ENCODE measurements at regions not wholly inside any gene's neighbourhood (a gene's known extent, or its start where the extent isn't known, plus 50 kb on each side); places are given as distances from the start of the nearest gene placed in this dataset.
"Not testable (repeated sequence)": the region's sequence is repeated elsewhere in the genome, so short reads cannot be mapped to it uniquely, and the experiment has no call there.

- DNase-seq (ENCODE audit: low read depth, low spot score), result no peak
These were observed 730.1 kb upstream of the NR2F2 start for GRCh38 chr15:95600367-95600766.

DNA sequence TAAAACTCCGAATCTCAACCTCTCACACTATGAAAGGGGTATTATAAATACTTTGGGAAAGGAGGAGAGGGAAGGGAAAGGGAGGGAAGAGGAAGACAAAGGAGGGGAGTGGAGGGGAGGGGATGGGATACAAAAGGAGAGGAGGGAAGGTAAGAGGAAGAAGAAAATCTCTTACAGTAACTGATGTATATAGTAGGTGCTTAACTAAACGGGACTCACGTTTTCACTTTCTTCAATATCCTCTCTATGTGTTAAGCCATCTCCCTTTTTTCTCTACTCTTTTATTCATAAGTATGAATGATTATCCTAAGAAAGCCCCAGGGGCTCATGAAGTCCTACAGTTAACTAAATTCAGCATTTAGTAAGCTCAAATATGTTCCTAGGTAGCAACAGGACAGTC, 729.6 kb upstream of the NR2F2 start:
- no peak for DNase-seq (ENCODE audit: low read depth, low spot score)

GRCh38 chr15:95601525-95601924, 729.0 kb upstream of the NR2F2 start:
- DNase-seq (ENCODE audit: low read depth, low spot score), result no peak

GRCh38 chr15:95603802-95604201, 726.7 kb upstream of the NR2F2 start:
- DNase-seq (ENCODE audit: low read depth, low spot score), result no peak

DNA sequence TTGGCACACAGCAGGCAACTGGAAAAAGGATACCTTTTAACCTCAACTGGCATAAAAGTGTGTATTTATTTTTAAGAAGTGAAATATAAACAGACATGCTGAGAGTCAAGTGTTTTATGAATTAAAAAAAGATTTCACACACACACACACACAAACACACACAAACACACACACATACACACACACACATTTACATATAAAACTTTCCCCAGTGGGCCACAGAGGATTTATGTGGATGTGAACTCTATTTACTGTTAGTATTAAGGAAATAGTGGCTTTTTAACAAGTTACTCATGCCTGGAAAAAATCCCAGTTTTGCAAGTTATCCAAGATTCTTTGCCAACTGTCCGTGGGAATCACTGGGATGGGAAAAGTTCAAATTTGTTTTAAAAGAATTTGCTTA, 725.9 kb upstream of the NR2F2 start:
- DNase-seq (ENCODE audit: low read depth, low spot score), result peak; percentile 22

DNA sequence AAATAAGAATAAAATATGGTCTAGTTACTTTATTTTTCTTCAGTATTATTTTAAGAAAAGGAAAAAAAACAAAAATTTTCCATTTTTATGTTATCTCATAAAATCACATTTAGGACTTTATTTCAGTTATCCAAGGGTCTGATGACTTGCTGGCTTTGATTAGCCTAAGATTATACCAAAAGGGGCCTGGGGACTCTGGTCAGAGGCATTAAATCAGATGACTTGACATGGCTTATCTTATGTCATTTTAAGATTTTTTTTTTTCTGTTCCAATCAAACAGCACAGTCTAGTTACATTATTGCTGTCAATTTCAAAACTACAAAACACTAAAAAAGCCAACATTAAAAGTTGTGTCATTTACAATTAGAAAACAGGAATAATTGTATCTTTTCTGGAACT, 725.4 kb upstream of the NR2F2 start:
- DNase-seq (ENCODE audit: low read depth, low spot score), result no peak

DNA sequence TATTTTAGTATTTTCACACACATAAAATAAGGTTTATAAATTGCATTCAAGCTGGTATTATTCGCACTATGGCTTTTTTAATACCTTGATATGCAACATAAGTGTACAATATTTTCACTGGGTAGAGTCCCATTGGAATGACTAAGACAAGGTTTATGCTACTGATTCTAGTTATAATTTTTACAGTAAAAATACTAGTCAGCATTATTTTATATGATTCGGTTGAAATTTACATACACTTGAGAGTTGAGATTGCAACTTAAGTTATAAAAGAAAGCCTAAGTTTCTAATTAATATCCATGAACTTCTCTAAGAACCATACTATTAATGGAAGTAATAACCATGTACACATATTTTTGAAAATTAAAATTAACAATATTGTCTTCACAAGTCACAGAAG, 723.9 kb upstream of the NR2F2 start:
- DNase-seq (ENCODE audit: low read depth, low spot score), result no peak

DNA sequence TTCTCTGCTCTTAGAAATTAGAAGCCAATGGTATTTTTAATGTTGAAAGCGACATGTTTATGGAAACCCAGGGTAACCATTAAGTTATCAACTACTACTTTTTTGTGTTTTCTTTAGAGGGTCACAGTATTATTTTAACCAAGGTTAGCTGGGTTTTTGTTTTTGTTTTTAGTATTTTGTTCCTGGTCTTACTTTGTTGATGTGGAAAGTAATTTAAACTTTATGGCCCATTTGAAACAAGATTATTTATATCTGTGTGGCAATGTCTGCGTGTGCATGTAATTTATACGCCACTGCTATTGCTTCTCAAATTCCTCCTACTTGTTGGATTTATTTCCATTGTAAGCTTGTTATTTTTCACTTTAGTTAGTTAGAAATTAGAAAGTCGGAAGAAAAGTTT, 722.1 kb upstream of the NR2F2 start:
- DNase-seq (ENCODE audit: low read depth, low spot score), result no peak

- DNase-seq (ENCODE audit: low read depth, low spot score), result no peak
These were observed 721.4 kb upstream of the NR2F2 start for GRCh38 chr15:95609096-95609495.

GRCh38 chr15:95610945-95611344, 719.6 kb upstream of the NR2F2 start:
- DNase-seq (ENCODE audit: low read depth, low spot score), result no peak

GRCh38 chr15:95615436-95615835, 715.1 kb upstream of the NR2F2 start:
- no peak for DNase-seq (ENCODE audit: low read depth, low spot score)

DNA sequence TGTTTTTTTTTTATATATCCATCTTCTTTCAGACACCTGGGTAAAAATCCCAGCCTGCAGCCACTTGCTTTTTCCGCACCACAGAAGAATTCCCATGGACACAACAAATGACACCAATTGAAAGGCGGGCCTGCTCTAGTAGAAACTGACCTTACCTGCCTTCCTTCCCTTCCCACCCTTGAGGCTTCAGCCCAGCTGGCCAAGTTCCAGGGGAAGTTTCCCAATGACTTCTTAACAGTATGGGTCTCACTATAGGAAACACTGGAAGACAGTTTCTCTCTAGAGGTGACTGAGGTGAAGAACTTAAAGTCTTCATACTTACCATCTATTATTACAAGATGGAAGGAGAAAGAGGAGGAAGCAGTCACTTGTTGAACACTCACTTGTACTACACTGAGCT, 714.2 kb upstream of the NR2F2 start:
- no peak for DNase-seq (ENCODE audit: low read depth, low spot score)

DNA sequence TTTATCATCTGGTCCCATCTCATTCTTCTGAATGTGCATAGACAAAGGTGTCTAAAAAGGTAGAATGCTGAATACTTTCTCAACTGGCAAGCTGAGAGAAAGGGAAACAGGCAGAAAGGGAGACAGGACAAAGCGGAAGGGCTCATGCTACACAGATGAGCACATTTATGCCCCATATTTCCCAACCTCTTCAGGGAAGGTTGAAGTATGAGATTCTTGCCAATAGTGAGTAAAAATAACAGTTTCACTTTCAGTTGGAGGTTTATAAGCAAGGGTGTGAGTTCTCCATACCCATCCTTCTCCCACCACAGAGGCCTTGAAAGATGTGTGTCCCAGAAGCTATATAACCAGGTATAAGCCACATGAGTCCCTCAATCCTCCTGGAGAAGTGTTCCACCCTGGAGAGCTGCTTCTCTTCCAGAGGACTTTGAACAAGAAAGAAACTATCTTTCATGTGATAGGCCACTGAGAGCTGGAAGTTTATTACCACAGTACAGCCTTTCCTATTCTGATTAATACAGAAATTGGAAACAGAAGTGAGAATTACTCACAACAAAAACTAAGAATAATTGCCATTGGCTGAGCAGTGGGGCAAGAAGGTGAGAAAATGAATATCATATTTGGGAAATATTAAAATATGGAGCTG, 709.4 kb upstream of the NR2F2 start:
- DNase-seq (ENCODE audit: low read depth, low spot score), result no peak

DNA sequence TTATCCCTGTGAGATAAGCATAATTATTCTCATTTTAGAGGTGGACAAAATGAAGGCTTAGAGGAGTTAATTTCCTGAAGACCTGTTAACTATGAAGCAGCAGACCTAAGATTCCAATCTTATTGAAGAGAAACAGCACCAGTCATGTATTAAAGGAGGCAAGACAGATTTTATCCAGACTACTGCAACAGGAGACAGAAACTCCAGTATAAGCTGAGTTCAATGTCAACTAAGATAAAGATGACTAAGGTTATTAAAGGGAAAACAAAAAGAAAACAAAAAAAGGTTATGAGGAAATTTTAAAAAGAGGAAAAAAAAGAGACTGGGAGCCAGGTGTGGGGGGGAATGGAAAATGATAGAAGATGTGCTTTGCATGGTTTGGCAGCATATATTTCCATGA, 707.7 kb upstream of the NR2F2 start:
- DNase-seq (ENCODE audit: low read depth, low spot score), result no peak

DNA sequence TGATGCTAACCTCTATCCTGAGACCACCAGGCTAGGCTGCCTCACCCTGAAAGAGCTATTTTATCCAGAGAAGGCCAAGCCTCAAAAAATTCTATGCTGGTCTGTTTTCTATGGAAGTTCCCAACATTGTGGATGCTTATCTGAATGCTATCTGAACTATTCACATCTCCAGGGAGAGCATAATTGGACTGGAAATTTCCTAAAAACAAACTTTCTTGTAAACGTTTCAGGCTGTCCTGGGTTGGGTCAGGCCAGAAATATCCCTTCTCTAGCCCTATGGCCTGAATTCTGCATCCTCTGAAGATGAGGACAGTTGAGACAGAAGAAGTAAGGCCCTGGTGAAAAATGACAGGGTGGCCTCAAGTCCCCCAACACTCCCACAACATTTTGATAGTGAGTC, 706.4 kb upstream of the NR2F2 start:
- DNase-seq (ENCODE audit: low read depth, low spot score), result no peak

GRCh38 chr15:95624616-95625361, 705.7 kb upstream of the NR2F2 start:
- no peak for DNase-seq (ENCODE audit: low read depth, low spot score)

GRCh38 chr15:95626501-95627361, 703.8 kb upstream of the NR2F2 start:
- no peak for DNase-seq (ENCODE audit: low read depth, low spot score)

DNA sequence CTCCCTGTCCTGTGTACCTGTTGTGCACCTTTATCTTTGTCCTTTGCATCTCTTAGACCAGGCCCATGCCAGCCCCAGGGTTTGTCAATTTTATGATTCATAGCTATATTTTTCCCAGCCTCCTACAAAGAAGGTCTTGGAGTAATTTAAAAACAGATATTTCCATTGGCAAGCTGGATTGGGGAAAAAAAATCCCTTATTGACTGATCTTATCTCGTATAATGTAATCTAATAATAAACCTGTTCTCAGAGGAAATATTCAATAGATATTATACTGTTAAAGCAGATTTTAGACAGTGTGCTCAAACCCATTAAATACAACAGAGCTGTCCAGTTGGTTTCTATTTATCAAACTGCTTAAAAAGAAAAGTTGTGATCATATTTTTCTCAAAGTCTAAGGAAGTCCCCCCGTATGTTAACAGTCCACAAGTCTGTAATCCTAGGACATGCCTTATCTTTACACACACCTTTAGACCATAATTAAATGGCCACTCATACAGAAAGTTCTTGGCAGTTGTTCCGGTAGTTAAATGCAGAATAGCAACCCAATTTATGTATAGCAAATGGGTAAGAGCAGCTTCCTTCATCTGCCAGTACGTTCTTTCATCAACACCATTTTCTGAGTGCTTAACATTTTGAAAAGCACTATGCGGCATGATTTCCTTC, 700.9 kb upstream of the NR2F2 start:
- DNase-seq (ENCODE audit: low read depth, low spot score), result no peak

- no peak for DNase-seq (ENCODE audit: low read depth, low spot score)
These were observed 699.8 kb upstream of the NR2F2 start for GRCh38 chr15:95630683-95631082.

DNA sequence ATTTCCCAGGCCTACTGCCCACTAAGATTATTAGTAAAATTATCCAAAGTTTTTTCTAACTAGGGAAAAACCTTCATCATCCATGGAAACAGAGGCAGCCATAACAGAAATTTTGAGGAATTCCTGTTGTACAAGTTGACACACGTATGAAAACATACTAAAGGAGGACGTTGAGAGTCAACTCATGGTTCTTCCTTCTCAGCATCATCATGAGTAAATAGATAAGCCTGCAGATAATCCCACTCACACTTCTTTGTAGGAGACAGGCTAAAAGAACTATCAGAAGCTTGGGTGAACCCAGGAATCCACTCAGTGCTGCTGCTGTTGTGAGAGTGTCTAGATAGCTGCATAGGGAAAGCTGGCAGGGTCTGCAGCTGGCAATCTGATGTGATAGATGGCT, 694.8 kb upstream of the NR2F2 start:
- DNase-seq (ENCODE audit: low read depth, low spot score), result no peak

- no peak for DNase-seq (ENCODE audit: low read depth, low spot score)
These were observed 694.4 kb upstream of the NR2F2 start for GRCh38 chr15:95636107-95636506.

DNA sequence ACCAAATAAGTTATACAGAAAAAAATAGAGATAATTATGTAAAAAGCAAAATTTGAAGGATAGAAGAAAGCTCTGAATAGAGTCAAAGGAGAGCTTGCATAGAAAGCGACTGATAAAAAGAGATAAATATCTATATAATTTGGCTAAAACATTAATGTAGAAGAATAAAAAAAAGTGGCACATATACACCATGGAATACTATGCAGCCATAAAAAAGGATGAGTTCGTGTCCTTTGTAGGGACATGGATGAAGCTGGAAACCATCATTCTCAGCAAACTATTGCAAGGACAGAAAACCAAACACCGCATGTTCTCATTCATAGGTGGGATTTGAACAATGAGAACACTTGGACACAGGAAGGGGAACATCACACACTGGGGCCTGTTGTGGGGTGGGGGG, 693.3 kb upstream of the NR2F2 start:
- DNase-seq (ENCODE audit: low read depth, low spot score), result not testable (repeated sequence)

All from brain pericyte (primary cell).